Astrocyte (in vitro differentiated cells and primary cell): ENCODE measurements at regions not wholly inside any gene's neighbourhood (a gene's known extent, or its start where the extent isn't known, plus 50 kb on each side); places are given as distances from the start of the nearest gene placed in this dataset.

ENCODE experiments used
- CTCF ChIP-seq: IDR thresholded peaks from 2 replicates; pipeline ENCODE4 v1.5.1; 2011; ENCODE audit warnings: low read depth, mild to moderate bottlenecking, inconsistent platforms, low read length, moderate library complexity; ENCODE audit not compliant: insufficient read depth
- EZH2 ChIP-seq: IDR thresholded peaks from 2 replicates; pipeline ENCODE4 v1.6.1; 2012; ENCODE audit warnings: mild to moderate bottlenecking, low read length, inconsistent platforms; ENCODE audit not compliant: insufficient read depth

- TF ChIP-seq CTCF (peak; percentile 37), EZH2 (no peak)
These were observed 226.4 kb upstream of the HABP2 start for GRCh38 chr10:113326160-113327111.
